ENCODE measurements at regions not wholly inside any gene's neighbourhood (a gene's known extent, or its start where the extent isn't known, plus 50 kb on each side); places are given as distances from the start of the nearest gene placed in this dataset.
"Not testable (repeated sequence)": the region's sequence is repeated elsewhere in the genome, so short reads cannot be mapped to it uniquely, and the experiment has no call there.

GRCh38 chr6:141203902-141204575 lies 928.7 kb upstream of the GJE1 start:
- no peak for TF ChIP-seq CTCF (IDR thresholded peaks at IDR 0.05; ENCODE audit: unreplicated experiment in 3 of 3)
- Mint-ChIP-seq H3K9me3 (peaks cover 9% of the 10 kb centered on the region), H3K27ac (no peak overlapping the region), H3K36me3 (ENCODE audit: low read depth) (no peaks in the 10 kb centered on the region), H3K4me3 (no peak overlapping the region), H3K27me3 (ENCODE audit: low read depth) (no peaks in the 10 kb centered on the region), H3K4me1 (no peaks in the 10 kb centered on the region)

- Mint-ChIP-seq H3K4me1 (no peaks in the 10 kb centered on the region), H3K36me3 (ENCODE audit: low read depth) (no peaks in the 10 kb centered on the region), H3K27me3 (ENCODE audit: low read depth) (no peaks in the 10 kb centered on the region), H3K4me3 (no peak overlapping the region), H3K27ac (no peak overlapping the region), H3K9me3 (peaks cover 9% of the 10 kb centered on the region)
- TF ChIP-seq CTCF (IDR thresholded peaks at IDR 0.05; ENCODE audit: unreplicated experiment in 3 of 3), result no peak
Measured at GRCh38 chr6:141202626-141203025, 930.1 kb upstream of the GJE1 start.

- H3K27me3 Mint-ChIP-seq (ENCODE audit: low read depth), result no peaks in the 10 kb centered on the region
- TF ChIP-seq CTCF (IDR thresholded peaks at IDR 0.05; ENCODE audit: unreplicated experiment in 3 of 3), result no peak
- H3K4me1 Mint-ChIP-seq, result no peaks in the 10 kb centered on the region
- H3K27ac Mint-ChIP-seq, result no peak overlapping the region
- no peak overlapping the region for H3K4me3 Mint-ChIP-seq
- H3K9me3 Mint-ChIP-seq, result peaks cover 15% of the 10 kb centered on the region
- no peaks in the 10 kb centered on the region for H3K36me3 Mint-ChIP-seq (ENCODE audit: low read depth)
Measured at GRCh38 chr6:141199074-141199473, 933.7 kb upstream of the GJE1 start.

GRCh38 chr6:141195251-141195832 lies 937.4 kb upstream of the GJE1 start:
- H3K27me3 Mint-ChIP-seq (ENCODE audit: low read depth), result no peaks in the 10 kb centered on the region
- no peak for TF ChIP-seq CTCF (IDR thresholded peaks at IDR 0.05; ENCODE audit: unreplicated experiment in 3 of 3)
- no peak overlapping the region for H3K4me3 Mint-ChIP-seq
- no peaks in the 10 kb centered on the region for H3K4me1 Mint-ChIP-seq
- H3K27ac Mint-ChIP-seq, result no peak overlapping the region
- no peaks in the 10 kb centered on the region for H3K36me3 Mint-ChIP-seq (ENCODE audit: low read depth)
- H3K9me3 Mint-ChIP-seq, result peaks cover 40% of the 10 kb centered on the region

GRCh38 chr6:141183368-141183767 lies 949.4 kb upstream of the GJE1 start:
- peaks cover 33% of the 10 kb centered on the region for H3K9me3 Mint-ChIP-seq
- H3K4me1 Mint-ChIP-seq, result no peaks in the 10 kb centered on the region
- H3K27me3 Mint-ChIP-seq (ENCODE audit: low read depth), result no peaks in the 10 kb centered on the region
- no peak overlapping the region for H3K4me3 Mint-ChIP-seq
- no peaks in the 10 kb centered on the region for H3K36me3 Mint-ChIP-seq (ENCODE audit: low read depth)
- TF ChIP-seq CTCF (IDR thresholded peaks at IDR 0.05; ENCODE audit: unreplicated experiment in 3 of 3), result no peak
- no peak overlapping the region for H3K27ac Mint-ChIP-seq

GRCh38 chr6:141175458-141175857 lies 957.3 kb upstream of the GJE1 start:
- not testable (repeated sequence) for H3K27ac Mint-ChIP-seq; H3K27me3 Mint-ChIP-seq (ENCODE audit: low read depth); H3K4me1 Mint-ChIP-seq; H3K9me3 Mint-ChIP-seq; H3K36me3 Mint-ChIP-seq (ENCODE audit: low read depth); H3K4me3 Mint-ChIP-seq

All from nephron (organoid).